Activated effector memory CD4-positive, alpha-beta T cell treated with anti-CD3 and anti-CD28 coated beads, Interleukin-2, amount 50 U/mL, for 16 hours (primary cell): ENCODE measurements at regions not wholly inside any gene's neighbourhood (a gene's known extent, or its start where the extent isn't known, plus 50 kb on each side); places are given as distances from the start of the nearest gene placed in this dataset.
"Not testable (repeated sequence)": the region's sequence is repeated elsewhere in the genome, so short reads cannot be mapped to it uniquely, and the experiment has no call there.

ENCODE experiments used
- DNase-seq: peaks from one replicate; pipeline ENCODE4 v3.0.0-alpha.2; 2020

GRCh38 chr11:90593099-90593498, 370.2 kb upstream of the CHORDC1 start:
- no peak for DNase-seq

DNA sequence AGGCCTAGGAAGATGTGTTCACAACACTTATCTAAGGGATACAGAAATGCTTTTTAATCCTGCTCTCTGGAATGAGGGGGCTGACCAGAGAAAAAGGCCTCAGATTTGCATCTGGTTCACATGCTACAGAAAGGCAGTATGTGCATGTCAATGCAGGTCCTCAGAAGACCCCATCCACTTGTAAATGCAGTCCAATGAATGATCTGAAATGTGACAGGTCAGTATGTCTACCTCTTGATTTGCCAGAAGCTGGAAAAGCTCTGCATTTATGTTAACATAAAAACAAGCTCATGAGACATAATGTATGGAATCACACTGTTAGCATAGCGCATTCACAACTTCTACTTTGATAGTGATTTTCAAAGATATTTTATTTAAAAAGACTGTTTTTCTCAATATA, 367.4 kb upstream of the CHORDC1 start:
- no peak for DNase-seq

GRCh38 chr11:90589735-90590134, 366.9 kb upstream of the CHORDC1 start:
- DNase-seq = no peak

GRCh38 chr11:90587896-90588295, 365.0 kb upstream of the CHORDC1 start:
- no peak for DNase-seq

DNA sequence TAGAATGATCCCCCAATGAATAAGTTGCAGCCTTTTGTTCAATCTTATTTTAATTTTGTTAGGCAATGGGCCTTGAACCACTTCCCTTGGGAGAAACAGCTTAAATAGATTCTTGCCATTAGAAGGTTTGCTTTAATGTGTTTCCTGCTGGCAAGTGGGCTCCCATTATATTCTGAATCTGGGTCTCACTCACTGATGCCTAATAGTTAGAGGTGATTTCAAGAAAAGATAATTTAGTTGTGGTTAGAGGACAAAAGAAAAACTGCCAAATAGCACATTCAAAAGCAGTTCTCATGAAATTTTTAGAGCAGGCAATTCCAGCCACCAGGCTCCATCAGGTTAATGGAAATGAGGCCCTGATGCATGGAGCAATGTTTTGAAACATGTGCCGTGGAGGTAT, 362.6 kb upstream of the CHORDC1 start:
- DNase-seq = no peak

GRCh38 chr11:90582999-90583398, 360.1 kb upstream of the CHORDC1 start:
- DNase-seq = not testable (repeated sequence)

- DNase-seq = no peak
These were observed 341.7 kb upstream of the CHORDC1 start for GRCh38 chr11:90564531-90564930.

DNA sequence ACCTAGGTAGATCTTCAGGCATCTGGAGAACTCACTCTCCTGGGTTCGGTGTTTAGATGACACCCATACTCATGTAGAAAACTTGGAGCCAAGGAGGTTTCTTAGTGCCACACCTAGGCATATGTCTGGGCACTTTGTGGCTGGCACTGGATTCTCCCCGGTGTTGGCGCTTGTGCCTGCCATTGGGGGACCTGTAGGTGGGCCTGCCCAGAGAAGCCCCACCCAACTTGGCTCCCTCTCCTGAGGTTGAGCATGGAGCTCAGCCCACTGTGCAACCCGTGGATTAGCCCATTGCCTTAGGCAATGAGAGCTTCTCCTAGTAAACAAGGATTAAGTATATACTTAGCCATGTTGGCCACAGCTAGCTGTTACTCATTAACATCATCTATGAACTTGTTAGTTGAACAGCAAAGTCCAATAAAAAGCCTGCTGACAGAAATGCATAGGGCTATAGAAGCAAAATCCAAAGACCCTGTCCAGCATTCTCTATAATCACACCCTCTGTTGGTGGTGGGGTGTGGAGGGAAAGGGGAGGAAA, 335.5 kb upstream of the CHORDC1 start:
- DNase-seq = no peak

- no peak for DNase-seq
These were observed 333.8 kb upstream of the CHORDC1 start for GRCh38 chr11:90556606-90557005.

DNA sequence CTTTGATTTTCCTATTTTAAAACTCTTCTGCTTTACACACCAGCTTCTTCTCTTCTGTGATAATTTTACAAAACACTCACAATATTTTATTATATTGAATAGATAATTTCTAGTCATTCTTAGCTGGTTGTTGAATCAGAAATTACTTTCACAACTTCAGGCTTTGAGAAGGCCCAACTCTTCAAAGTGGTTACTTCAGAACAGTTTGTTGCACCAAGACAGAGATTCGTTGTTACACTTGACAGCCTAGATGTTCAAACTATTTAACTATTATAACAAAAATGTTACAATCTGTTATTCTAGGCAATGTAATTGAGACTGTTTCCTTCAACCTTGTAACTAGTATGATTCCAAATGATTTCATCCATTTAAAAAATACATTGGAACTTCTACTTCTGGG, 333.2 kb upstream of the CHORDC1 start:
- DNase-seq = no peak

DNA sequence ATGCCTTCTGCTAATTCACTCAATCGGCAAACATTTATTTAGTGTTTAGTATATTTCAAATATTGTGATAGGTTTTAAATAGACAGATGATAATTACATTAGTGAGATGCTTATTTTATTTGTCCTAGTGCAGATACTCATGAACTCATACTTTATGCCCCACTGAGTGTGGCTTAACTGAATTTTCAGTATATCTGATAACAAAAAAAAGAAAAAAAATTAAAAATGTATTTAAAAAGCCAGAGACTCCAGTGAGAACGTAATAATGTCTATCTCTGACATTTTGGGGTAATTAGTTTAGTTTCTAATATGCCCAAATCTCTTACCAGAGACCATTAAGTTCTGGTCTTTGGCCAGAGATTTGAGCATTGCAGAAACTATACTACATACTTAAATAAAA, 332.6 kb upstream of the CHORDC1 start:
- no peak for DNase-seq

DNA sequence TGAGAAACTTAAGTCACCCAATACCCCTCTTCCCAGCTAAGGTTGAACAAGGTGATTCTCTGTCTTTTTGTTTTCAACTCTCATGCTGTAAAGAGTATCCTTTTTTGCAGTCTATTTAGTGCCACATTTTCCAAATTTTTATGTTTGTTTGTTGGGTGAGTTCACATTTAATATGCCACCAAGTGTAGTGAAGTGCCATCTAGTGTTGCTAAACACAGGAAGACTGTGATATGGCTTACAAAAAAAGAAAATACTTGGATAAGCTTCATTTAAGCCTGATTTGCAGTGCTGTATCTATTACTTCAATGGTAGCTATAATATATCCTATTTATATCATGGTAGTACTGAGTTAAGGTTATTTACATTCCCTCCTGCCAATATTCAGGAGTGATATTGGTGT, 319.2 kb upstream of the CHORDC1 start:
- no peak for DNase-seq

GRCh38 chr11:90536301-90536700, 313.5 kb upstream of the CHORDC1 start:
- DNase-seq = no peak

DNA sequence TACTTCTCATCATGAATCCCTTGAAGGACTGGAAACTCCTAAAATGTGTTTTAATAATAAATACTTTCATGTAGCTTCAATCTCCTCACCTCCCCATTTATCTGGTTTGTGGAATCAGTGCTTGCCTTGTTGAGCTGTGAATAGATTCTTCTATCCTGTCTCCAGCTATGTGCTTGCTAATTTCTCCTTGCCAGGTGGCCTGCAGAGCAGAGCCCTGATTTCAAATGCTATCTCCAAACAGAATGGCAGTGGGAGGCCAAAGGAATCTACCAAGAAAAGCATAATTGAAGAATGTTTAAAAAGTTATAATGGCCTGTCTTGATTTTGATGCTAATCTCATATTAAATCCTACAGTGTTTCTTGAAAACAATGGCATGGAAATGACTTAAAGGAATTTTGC, 309.3 kb upstream of the CHORDC1 start:
- no peak for DNase-seq

DNA sequence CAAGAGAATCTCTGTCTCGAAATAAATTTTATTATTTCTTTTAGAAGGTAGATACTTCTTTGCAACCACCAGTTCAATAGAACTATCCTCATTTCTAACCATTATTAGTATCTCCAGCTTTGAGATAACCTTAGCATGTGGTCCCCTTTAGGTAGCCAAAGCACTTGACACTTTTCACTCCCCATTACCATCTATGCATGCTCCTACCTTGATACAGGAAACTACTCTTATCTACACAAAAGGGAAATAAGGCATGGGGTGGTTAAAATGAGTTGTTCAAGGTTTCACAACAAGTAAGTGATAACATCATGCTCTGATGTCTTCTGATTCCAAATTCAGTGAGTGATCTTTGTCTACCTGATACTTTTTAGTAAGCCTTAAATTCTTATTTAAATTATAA, 308.2 kb upstream of the CHORDC1 start:
- no peak for DNase-seq

- no peak for DNase-seq
These were observed 303.1 kb upstream of the CHORDC1 start for GRCh38 chr11:90525962-90526361.

DNA sequence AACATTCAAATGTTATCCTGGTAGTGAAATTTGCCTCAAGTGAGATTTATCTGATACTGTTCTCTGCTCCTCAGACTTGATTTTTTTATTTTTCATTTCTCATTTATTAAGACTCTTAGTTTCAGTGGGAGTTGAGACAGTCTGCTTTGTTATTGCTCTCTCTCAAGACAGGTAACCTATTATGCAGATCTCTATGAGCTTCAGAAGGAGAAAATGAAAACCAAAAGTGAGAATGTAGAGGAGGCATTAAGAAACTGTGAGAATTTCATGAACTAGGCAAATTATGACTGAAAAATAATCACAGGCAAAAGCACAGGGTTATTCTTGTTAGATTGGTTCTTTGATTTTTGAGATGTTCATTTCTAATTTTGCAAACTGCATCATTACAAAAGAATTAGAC, 290.0 kb upstream of the CHORDC1 start:
- DNase-seq = no peak

DNA sequence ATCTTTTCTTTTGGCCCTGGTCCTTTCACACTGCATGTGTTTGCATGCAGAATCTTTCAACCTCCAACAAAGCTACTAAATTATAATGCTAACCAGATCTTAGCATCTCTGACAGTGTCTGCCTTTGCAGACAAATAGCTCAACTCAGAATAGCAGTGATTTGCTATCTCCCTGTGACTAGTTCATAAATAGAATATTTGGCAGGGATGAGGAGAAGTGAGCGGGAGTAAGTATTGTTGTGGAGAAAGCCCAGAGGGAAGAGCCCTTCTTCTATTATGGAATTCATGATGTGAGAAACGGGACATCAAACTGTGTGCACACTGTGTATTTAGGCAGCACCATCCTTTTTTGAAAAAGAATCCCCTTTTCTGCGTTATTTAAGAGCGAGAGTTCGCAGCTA, 288.0 kb upstream of the CHORDC1 start:
- DNase-seq = no peak

DNA sequence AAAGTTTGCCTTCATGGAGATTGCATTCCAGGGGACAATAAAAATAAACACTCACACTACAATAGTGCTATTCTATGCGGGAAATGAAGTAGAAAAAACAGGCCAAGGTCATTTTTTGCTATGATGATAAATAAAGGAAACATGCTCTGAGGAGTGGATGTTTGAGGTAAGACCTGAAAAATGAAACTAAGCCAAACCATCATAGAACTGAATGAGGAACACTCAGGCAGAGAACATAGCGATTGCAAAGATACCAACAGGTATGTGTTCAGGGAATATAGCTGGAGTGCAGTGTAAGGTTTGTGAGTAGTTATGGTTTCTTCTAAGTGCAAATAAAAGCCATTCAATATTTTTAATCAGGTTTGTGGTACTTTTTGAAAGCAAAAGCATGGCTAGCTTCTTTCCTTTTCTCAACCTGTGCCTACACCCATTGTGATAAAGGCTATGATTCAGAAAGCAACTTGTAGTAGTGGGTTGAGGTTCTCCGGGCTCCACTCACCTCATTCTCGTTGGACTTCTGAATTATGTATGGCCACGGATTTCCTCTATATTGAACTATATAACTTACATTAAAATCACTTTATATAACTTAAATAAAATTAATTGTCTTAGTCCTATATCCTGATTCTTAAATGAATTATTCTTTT, 278.2 kb upstream of the CHORDC1 start:
- no peak for DNase-seq

DNA sequence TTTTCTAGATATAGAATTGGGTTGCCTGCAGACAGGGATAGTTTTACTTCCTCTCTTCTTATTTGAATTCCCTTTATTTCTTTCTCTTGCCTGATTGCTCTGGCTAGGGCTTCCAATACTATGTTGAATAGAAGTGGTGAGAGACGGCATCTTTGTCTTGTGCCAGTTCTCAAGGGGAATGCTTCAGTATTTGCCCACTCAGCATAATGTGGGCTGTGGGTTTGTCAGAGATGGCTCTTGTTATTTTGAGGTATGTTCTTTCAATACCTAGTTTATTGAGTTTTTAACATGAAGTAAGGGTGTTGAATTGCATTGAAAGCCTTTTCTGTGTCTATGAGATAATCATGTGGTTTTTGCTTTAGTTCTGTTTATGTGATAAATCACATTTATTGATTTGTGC, 273.9 kb upstream of the CHORDC1 start:
- no peak for DNase-seq

DNA sequence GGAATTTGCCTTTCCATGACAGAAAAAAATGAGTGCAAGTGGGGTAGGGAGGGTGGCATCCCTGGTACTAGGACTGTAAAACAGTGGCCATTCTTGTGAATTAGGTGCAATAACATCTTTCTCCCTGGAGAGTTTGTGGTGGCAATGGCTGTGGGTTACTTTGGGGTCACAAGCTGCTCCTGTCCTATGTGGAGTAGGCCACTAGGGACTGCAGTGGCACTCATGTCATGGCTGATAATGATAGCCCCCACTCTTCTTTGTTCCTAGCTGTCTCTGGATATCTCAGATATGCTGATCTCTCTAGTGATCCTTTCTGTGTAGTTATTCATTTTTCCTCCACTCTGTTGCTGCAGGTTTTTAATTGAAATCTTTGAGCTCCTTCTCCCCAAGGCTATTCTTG, 270.5 kb upstream of the CHORDC1 start:
- no peak for DNase-seq

- no peak for DNase-seq
These were observed 268.6 kb upstream of the CHORDC1 start for GRCh38 chr11:90491466-90491865.

DNA sequence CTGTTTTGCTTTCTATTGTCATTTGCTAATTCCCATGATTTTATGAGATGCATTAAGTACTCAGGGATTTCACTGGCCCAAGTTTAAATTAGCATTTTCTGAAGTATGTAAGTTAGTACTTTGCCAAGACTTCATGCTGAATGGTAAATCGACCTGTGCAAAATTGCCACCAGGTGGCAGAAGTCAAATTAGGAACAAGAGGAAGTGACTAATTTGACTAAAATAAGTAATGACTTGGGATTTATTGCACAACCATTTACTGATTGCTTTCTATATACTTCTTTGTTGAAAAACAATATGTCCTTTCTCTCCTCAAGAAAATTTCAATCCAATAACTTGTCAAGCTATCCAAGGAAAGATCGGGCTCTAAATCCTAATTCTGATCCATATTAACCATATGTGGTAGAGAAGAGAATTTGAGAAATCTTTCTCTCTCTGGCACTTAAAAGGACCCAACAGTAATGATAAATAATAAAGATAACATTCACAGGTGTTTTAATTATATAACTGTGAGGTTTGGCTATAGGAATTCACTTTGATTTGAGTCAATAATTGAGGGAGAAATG, 253.7 kb upstream of the CHORDC1 start:
- no peak for DNase-seq

- no peak for DNase-seq
These were observed 246.1 kb upstream of the CHORDC1 start for GRCh38 chr11:90468923-90469322.

DNA sequence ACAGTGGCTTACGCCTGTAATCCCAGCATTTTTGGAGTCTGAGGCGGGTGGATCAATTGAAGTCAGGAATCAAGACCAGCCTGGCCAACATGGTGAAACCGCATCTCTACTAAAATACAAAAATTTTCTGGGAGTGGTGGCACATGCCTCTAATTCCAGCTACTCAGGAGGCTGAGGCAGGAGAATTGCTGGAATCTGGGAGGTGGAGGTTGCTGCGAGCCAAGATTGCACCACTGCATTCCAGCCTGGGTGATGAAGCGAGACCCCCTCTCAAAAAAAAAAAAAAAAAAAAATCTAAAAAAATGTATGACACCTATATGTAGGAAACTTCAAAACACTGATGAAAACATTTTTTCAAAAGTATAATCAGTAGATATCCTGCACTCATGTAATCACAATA, 242.7 kb upstream of the CHORDC1 start:
- no peak for DNase-seq
